ENCODE measurements at regions not wholly inside any gene's neighbourhood (a gene's known extent, or its start where the extent isn't known, plus 50 kb on each side); places are given as distances from the start of the nearest gene placed in this dataset.

DNA sequence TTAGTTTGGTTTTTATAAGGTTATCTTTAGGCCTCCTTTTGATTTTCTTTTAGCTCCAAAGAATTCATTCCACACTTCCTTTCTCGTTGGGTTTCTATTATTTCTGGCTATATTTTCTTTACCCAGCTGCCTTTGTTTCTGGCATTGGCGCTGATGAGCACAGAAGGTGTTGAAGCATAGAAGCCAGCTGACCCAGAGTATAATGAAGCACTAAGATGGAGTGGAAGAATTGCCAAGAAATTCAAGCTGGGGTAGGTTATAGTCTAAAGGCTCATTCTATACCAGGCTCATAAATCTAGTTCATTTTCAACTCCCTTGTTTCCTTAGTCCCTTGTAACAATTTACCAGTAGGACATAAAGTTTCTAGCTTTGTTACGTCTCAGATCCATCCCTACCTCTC lies 169.5 kb downstream of the HRH4 start:
- DNase-seq: no peak

DNA sequence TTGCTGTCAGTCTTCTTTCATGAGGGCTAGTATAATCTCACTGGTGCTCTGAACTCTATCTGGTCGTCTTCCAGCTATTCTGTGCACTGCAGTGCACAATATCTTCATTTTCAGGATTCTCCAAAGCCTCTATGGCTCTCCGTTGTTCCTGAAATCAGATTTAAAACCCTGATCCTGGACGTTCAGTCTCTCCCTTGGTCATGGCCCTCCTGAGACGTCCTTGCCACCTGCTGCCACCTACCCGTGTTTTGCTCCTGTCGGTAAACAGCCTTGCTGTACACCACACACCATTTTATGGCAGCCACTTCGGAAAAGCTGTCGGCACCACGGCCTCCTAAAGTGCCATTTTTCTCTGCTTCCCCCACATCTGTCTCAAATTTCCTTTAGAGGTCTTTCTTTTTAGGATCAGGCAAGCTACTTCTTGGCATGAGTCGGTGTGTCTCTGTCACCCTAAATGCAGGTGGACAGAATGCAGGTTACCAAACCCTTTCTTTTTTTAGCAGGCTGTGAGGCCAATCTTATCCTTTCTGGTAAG lies 170.0 kb downstream of the HRH4 start:
- no peak for DNase-seq

DNA sequence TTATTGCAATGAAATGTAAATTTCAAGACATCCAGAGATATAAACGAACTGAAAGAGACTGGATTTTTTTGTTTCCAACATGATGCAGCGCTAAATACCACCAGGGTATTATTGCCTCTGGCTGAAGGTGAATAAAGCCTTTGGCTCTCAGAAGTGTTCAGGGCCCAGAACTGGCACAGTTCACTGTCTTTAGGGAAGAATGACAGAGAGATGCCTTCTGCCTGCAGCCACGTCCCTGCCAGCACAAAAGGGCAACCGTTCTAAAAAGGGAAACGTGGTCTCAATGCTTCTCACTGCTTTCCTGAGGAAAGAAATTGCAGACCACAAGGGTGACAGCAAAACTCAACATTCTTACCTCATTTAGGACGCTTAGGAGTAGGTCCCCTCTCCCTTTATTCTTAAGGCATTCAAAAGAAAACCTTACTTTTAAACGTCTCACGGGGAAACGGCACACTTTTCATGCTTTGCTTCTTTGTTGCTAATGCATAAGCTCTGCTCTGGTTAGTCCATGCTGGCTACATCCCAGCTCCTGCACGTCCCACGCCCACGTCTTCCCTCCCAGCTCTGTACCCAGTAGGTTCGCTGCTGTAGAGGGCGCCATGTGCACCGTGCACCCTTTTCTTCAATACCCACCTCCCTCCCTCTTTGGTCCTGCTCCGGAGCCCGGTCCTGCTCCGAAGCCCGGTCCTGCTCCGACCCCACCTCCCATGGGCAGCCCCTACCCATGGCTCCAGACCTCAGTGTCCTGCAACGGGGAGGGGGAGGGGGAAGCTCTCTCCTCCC lies 171.0 kb downstream of the HRH4 start:
- DNase-seq: no peak

DNA sequence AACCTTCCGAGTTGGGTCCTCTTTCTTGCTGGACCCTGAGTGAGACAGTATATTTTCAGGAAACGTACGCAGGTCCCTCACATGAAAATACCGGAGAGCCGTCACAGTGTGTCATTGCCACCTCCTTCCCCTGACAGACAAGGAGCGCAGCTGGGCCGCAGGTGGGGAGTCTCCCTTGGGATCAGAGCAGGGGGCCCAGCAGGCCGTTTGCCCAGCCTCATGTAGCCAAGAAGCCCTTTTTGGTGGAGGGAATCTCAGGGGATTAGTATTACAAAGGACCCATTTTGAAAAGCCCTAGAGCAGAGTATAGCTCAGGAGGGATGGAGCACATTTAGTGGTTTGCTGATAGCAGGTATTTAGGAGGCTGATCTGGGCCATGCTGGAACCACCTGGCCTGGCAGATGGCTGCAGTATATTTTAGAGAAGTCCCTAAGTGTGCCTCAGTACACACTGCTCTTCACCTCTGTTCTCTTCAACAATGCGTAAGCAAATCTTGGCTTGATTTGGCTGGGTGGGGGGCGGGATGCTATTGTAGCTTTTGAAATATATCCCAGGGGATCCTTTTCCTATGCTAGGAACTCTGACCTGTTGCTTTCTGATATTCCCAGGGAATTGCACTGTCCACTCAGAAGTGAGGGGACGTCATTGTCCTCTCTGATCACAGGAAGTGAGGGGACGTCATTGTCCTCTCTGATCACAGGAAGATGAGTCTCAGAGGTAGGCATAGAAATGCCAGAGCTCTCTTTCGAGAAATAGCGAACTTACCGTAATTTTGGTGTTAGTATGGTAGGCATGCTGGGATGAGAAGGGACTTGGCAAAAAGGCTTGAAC lies 171.9 kb downstream of the HRH4 start:
- no peak for DNase-seq

DNA sequence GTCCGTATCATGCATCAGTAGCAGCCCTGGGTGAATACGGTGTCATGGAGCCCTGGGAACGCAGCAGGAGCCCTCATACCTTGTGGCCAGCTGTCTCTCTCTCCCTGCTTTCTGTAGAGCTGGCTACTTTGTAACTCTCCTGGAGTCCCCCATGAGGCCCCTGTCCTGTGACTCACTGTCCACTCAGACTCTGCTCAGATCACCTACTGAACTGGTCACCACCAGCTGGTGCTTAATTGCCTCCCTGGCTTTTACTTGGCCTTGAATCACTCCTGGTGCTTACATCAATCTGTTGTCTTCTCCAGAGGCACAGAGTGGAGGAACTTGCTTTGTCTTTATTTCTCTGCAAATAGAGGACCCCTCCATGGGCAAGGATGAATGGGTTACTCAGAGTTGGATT lies 172.7 kb downstream of the HRH4 start:
- DNase-seq: no peak

DNA sequence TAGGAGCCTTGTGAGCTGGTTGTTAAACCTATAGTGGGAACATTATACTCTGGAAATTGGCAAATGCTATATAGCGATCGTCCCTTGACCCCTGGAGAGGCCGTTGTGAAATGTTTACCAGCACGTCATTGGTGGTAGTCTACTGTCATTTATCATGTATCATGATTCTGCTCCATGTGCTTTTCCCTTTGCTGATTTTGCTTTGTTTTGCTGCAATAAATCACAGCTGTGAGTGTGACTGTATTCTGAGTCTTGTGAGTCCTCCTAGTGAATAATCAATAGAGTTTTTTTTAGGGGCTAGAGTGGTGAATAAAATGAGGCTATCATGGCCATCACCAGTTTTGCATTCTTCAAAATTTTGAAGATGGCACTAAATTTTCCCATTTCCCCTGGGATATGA lies 189.1 kb downstream of the HRH4 start:
- no peak for DNase-seq

DNA sequence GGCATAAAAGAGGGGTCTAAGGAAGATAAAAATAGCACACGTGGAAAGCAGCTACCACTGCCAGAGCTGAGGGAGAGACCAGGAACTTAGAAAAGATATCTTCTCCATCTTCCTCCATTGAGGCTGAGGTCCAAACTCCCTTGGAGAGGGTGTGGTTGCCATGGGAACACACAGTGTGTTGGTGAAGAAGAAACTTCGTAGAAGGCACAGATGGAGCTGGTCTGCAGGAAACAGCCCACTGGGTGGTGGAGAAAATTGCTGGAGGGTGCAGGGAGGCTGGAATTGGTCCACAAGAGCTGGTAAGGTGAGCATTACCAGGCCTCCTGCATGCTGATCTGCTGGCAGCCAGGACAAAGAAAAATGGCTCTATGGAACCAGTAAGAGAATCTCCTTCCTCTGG lies 191.0 kb downstream of the HRH4 start:
- DNase-seq: no peak

DNA sequence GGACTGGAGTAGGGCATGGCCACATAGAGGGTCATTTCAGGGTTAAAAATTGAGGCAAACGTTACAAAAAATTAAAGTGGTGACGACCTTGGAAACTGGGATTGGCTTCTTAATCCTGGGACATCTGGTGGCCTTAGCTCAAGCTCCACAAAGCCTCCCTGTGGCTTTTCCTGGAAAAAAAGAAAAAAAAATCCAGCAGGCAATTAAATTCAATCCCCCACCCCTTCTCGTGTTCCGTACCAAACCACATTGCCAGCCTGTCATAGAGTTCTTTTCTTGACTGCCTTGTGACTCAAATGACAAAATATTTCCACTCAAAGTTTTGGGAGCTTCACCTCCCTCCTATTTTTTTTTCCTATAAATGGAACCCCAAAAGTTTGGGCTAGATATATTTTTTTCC lies 195.6 kb downstream of the HRH4 start:
- DNase-seq: no peak

DNA sequence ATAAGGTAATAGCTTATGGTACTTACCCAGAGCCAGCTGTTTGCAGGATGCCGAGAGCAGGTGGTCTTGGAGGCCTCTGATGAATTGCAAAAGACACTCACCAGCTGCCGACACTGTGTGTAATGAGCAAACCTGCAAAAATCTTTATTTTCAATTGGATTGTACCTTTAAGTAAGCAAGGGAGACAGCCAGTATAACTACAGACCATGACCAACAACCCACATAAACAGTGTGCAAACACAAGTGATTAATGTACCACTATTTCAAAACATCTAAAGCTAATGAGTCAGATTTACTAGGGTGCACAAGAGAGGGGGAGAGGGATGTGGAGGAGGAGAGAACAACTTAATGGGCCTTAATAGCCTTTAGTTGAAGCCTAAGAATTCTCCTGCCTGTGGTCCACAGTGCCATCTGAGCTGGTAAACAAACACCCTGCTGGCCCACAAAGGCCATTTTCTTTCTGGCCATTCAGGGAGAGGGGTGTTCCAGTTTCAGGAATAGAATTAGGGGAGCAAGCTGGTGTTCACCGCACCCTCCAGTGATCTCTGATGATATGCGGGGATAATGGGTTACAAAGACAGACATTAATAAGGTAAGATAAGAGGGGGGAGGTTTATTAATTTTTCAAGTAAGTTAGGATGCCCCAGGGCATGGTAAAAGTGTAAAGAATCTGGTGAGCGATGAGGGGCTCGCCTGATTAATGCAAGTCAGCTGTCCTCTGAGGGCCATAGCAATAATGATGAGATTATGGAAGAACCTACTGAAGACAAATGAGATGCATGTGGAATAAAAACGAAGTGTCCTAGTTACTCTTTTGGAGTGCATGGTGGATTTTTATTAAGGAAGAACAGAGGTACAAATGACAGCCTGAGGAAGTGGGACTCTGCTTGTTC lies 196.4 kb downstream of the HRH4 start:
- DNase-seq: peak; percentile 45

DNA sequence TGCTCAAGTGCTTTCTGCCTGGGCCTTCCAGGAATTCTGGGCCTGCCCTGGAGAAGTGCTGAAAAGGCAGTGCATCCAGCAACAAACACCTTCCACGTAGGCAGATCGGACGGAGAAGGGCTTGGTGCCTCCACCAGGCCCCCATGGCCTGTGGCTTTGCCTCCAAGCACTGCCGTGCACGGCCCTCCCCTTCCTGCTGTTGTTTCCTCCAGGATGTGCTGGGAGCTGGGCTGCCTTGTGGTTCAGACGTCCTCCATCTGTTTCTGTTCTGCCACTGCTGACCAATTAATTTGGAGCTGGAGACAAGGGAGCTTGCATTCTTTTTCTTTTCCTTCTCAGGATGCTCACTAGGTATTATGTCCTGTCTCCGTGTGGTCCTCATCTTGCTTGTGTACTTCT lies 197.0 kb downstream of the HRH4 start:
- DNase-seq: no peak

DNA sequence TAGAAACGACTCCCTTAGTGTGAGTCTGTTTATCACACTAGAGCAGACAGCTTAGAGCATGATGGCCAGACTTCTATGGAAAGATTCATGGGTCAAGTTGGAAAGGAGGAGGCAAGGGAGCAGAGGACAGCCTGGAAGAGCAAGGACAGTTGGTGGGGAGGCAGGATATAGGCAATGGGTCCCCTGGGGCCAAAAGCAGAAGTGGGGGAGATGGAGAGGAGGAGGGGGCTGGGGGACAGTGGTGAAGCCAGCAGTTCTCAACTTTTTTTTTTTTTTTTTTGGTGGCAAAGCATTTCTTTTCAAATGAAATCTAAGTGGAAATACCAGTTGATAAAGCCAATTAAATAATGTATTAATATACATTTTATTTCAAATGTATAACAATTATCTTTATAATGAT lies 197.9 kb downstream of the HRH4 start:
- no peak for DNase-seq

DNA sequence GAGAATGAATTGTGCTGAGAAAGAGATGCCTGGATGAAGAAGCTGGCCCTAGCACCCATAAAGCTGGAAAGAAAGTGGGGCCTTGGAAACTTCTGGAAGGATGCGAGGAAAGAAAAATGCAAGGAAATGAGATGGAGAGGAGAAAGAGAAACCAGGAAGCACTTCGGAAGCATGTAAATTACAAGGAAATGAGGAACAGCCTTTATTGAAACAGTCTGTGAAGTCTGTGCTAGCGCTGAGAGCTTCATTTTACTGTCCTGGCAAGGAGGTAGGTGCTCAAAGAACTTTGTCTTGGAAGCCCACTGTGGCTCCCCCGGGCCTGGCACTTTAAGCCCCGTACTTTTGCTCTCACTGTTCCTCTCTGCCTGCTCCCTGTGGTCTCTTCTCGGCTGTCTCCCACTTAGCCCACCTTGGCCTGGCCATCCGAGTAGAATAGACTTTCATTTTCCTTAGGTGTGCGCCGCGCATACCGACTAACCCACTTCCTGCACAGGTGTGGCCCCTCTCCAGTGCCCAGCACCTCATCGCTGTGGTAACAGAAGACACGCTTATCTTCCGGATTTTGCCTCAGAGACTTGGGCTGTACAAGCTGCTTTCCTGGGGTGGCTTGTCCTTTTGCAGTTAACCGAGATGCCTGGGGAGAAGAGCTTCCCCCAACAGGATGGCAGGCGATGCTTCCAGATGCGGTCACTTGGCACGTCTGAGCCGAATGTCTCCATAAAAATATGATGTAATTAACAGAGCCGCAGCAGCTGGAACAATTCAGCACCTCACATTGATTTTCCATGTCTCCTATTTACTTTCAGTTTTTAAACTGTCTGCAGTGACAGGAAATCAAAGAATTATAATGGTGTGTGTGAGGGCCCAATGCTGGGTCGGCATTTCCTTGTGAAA lies 199.6 kb downstream of the HRH4 start:
- no peak for DNase-seq

DNA sequence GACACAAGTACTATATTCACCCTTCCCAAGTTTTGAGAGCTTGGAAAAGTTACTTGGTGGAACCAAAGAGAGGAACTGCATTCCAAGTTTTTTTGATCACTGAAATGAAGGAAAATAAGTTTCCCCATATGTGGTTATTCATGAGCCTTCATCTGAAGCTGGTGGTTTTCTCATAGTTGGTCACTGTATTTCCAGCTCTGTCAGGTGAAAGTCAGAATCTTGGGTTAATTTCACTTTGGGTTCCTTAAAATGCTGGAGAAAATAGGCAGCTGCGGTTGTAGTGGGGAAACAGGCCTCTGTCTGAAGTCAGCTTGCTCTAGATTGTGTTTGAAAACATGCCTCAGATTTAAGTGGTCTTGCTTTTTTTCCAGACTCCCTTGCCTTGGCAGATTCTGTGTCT lies 200.5 kb downstream of the HRH4 start:
- DNase-seq: no peak

DNA sequence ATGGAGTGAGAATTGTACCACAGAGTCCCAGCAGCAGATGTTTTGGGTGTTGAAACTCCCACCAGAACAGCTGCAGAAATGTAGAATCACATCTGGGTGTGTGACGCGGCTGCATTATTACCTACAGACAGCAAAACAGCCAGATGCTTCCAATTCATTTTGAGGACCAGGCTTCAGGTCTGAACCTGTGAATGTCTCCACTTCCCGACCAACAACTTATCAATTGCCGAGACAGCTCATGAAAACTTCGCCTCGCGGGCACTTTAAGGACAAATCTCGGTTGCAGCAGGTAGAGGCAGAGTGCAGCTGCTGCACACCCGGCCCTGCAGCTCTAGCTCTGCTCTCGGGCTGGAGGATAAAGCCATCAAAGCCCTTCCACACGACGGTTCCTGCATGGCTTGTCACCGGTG lies 202.0 kb downstream of the HRH4 start:
- DNase-seq: no peak

DNA sequence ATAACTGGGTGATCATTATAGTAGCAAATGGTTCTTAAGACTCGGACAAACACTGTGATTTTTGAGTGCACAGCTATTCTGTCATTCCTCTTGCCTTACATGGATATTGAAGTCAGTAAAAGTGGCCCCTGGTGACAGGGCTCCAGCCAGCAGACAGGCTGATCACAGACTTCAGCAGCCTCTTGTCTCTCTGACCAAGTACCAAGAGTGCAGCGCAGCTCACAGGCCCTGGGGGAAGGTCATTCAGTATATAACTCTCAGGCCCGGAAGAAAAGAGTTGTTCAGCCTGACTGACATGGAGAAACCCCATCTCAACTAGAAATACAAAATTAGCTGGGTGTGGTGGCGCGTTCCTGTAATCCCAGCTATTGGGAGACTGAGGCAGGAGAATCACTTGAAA lies 202.6 kb downstream of the HRH4 start:
- no peak for DNase-seq

DNA sequence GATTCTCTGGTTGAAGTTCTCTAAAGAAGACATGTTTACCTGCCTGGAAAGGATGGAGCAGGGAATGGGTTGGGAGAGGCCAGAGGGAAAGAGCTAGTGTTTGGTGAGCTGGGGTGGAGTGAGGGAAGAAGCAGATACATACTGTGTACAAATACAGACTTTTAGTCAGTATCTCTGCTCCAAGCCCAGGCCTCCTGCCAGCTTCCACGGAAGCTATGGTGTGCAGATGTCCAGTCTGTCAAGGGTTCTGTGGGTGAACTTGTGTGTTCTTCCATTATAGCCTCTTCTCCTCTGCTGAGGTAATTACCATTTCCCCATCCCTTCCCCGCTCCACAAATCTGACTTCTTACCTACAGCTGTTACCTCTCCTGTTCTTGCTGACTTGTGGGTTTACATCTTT lies 208.6 kb downstream of the HRH4 start:
- no peak for DNase-seq

DNA sequence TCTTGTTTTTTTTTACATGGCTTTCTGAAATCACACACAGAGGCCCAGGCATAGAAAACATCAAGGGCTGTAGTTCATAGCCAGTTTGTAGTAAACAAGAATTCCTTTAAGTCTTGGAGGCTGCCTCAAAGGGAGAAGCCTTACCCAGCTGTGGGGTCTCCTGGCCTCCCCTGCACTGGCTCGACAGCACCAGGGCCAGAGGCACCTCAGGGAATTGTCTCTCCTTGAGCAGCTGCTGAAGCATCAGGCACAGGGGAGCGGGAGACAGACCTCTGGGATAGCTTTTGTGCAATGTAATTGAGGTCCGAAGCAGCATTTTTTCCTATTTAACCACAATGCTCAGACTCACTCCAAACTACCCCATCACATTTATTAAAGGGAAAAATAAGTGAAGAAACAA lies 209.1 kb downstream of the HRH4 start:
- no peak for DNase-seq

DNA sequence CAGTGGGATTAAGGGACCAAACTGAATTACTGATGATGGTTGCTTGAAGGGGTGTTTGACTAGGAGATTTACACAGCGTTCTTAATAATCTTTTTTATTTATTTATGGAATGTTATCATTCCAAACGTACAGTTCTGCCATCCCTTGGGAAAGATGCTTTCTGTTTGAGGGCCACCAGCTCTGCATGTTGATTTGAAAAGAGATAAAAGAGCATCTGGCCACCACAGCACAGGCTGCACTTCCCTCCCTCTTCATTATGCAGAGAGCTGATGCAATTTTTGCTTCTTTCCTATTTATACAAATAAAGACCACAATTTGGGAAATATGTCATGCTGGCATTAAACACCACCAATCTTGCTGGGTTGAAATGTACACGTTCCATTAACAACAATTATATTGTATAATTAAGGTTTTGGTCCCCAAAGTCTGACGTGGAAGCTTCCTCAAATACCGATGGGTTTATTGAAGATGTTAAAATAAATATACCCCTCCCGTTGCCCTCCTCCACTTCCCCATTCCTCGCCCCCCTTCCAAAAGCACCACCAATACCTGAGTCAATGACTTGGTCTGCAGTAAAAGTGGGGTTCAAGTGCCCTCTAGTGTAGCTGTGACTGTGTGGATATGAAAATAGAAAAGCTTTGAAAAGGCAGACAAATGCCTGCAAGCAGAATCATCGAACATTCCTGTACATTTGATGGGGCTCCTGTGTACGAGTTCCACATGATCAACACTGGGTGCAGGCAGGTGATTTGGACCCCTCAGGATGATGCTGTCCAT lies 211.9 kb downstream of the HRH4 start:
- no peak for DNase-seq

DNA sequence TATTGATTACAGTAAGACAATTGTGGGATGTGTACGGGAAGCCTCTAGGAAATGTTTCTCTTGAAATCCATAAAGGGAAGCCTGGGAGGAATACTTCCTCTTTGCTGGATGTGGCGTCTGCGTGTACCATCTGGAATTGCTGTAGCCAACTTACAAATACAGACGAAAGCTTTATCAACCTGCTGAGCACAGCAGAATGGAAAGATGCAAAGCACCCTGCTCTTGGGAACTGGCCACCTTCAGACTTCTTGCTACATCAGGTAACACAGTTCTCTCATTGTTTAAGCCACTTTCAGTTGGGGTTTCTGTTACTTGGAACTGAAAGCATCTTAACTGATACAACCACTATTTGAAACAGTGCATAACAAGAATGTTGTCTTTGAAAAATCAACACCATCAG lies 213.8 kb downstream of the HRH4 start:
- no peak for DNase-seq

DNA sequence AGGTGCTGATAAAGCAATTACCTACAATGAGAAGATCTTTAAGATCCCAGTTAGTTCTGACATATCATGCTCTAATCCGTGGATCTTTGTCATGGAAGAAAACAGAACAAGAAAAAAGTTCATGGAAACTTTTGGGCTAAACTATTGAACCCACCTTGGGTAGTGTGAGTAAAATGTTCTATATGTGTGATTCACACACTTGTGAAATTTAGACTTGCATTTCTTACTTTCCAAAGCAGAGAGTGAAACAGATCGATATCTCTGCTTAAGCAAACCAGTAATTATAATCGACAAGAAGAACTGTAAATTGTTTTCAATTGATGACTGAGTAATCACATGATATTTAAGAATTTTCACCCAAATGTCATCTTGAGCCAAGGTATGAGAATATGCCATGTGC lies 214.2 kb downstream of the HRH4 start:
- DNase-seq: no peak

DNA sequence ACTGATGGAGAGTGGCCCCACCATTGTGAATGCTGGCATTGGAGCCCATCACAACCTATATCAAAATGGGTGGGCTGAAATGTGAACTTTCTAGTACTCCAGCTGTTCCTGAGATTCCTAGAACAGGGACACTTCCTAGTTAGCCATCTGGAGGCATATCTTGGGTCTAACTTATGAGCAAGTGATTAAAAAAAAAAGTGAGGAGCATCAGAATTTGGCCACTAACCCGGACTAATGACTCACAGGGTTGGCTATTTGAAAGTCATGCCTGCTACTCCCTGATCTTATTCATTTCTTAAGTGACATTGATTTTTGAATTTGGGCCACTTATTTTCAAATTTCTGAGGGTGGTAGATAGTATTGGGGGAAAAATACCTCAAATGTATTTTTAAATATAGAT lies 216.6 kb downstream of the HRH4 start:
- no peak for DNase-seq

Data from DMS53 (cell line).